ENCODE measurements at regions not wholly inside any gene's neighbourhood (a gene's known extent, or its start where the extent isn't known, plus 50 kb on each side); places are given as distances from the start of the nearest gene placed in this dataset.

- Histone ChIP-seq H3K9ac (ENCODE audit: insufficient read length, low read depth) (no peak overlapping the region), H3K4me3 (ENCODE audit: insufficient read length, low read depth) (no peak overlapping the region), H3K4me1 (ENCODE audit: insufficient read depth, insufficient read length) (no peaks in the 10 kb centered on the region), H3K27me3 (ENCODE audit: insufficient read depth, insufficient read length) (no peaks in the 10 kb centered on the region), H3K9me3 (ENCODE audit: insufficient read depth, low read length) (no peaks in the 10 kb centered on the region), H3K36me3 (ENCODE audit: insufficient read depth, insufficient read length, low read length) (no peaks in the 10 kb centered on the region)
- TF ChIP-seq SUZ12 (IDR thresholded peaks at IDR 0.05; ENCODE audit: extremely low read depth, insufficient read depth, insufficient read length) (no peak), ZNF274 (IDR thresholded peaks at IDR 0.05; ENCODE audit: low read depth, low read length) (no peak), YY1 (IDR thresholded peaks at IDR 0.05; ENCODE audit: insufficient read depth, insufficient read length) (no peak)
- DNase-seq (ENCODE audit: low read depth, low spot score), result peak; percentile 35
Measured at GRCh38 chr11:82315093-82315492, 418.6 kb downstream of the FAM181B start.

GRCh38 chr11:82308979-82309378, 424.7 kb downstream of the FAM181B start:
- Histone ChIP-seq H3K27me3 (ENCODE audit: insufficient read depth, insufficient read length) (no peaks in the 10 kb centered on the region), H3K4me1 (ENCODE audit: insufficient read depth, insufficient read length) (no peaks in the 10 kb centered on the region), H3K9me3 (ENCODE audit: insufficient read depth, low read length) (no peaks in the 10 kb centered on the region), H3K36me3 (ENCODE audit: insufficient read depth, insufficient read length, low read length) (no peaks in the 10 kb centered on the region), H3K9ac (ENCODE audit: insufficient read length, low read depth) (no peak overlapping the region), H3K4me3 (ENCODE audit: insufficient read length, low read depth) (no peak overlapping the region)
- no peak for DNase-seq (ENCODE audit: low read depth, low spot score)
- TF ChIP-seq ZNF274 (IDR thresholded peaks at IDR 0.05; ENCODE audit: low read depth, low read length), result no peak
- TF ChIP-seq YY1 (IDR thresholded peaks at IDR 0.05; ENCODE audit: insufficient read depth, insufficient read length), result no peak
- no peak for TF ChIP-seq SUZ12 (IDR thresholded peaks at IDR 0.05; ENCODE audit: extremely low read depth, insufficient read depth, insufficient read length)

- no peaks in the 10 kb centered on the region for H3K9me3 ChIP-seq (ENCODE audit: insufficient read depth, low read length)
- H3K36me3 ChIP-seq (ENCODE audit: insufficient read depth, insufficient read length, low read length), result no peaks in the 10 kb centered on the region
- H3K9ac ChIP-seq (ENCODE audit: insufficient read length, low read depth), result no peak overlapping the region
- H3K4me1 ChIP-seq (ENCODE audit: insufficient read depth, insufficient read length), result no peaks in the 10 kb centered on the region
- no peak for DNase-seq (ENCODE audit: low read depth, low spot score)
- H3K27me3 ChIP-seq (ENCODE audit: insufficient read depth, insufficient read length), result no peaks in the 10 kb centered on the region
- TF ChIP-seq YY1 (IDR thresholded peaks at IDR 0.05; ENCODE audit: insufficient read depth, insufficient read length), result no peak
- no peak for TF ChIP-seq ZNF274 (IDR thresholded peaks at IDR 0.05; ENCODE audit: low read depth, low read length)
- TF ChIP-seq SUZ12 (IDR thresholded peaks at IDR 0.05; ENCODE audit: extremely low read depth, insufficient read depth, insufficient read length), result no peak
- H3K4me3 ChIP-seq (ENCODE audit: insufficient read length, low read depth), result no peak overlapping the region
Measured at GRCh38 chr11:82305123-82305522, 428.5 kb downstream of the FAM181B start.

- Histone ChIP-seq H3K9ac (ENCODE audit: insufficient read length, low read depth) (no peak overlapping the region), H3K27me3 (ENCODE audit: insufficient read depth, insufficient read length) (no peaks in the 10 kb centered on the region), H3K4me1 (ENCODE audit: insufficient read depth, insufficient read length) (no peaks in the 10 kb centered on the region), H3K4me3 (ENCODE audit: insufficient read length, low read depth) (no peak overlapping the region), H3K36me3 (ENCODE audit: insufficient read depth, insufficient read length, low read length) (no peaks in the 10 kb centered on the region), H3K9me3 (ENCODE audit: insufficient read depth, low read length) (no peaks in the 10 kb centered on the region)
- DNase-seq (ENCODE audit: low read depth, low spot score), result no peak
- no peak for TF ChIP-seq YY1 (IDR thresholded peaks at IDR 0.05; ENCODE audit: insufficient read depth, insufficient read length)
- no peak for TF ChIP-seq ZNF274 (IDR thresholded peaks at IDR 0.05; ENCODE audit: low read depth, low read length)
- TF ChIP-seq SUZ12 (IDR thresholded peaks at IDR 0.05; ENCODE audit: extremely low read depth, insufficient read depth, insufficient read length), result no peak
Measured at GRCh38 chr11:82303671-82304070, 430.0 kb downstream of the FAM181B start.

GRCh38 chr11:82288471-82288870, 445.2 kb downstream of the FAM181B start:
- Histone ChIP-seq H3K36me3 (ENCODE audit: insufficient read depth, insufficient read length, low read length) (no peaks in the 10 kb centered on the region), H3K4me3 (ENCODE audit: insufficient read length, low read depth) (no peak overlapping the region), H3K27me3 (ENCODE audit: insufficient read depth, insufficient read length) (no peaks in the 10 kb centered on the region), H3K9ac (ENCODE audit: insufficient read length, low read depth) (no peak overlapping the region), H3K4me1 (ENCODE audit: insufficient read depth, insufficient read length) (no peaks in the 10 kb centered on the region), H3K9me3 (ENCODE audit: insufficient read depth, low read length) (no peaks in the 10 kb centered on the region)
- no peak for TF ChIP-seq SUZ12 (IDR thresholded peaks at IDR 0.05; ENCODE audit: extremely low read depth, insufficient read depth, insufficient read length)
- no peak for TF ChIP-seq YY1 (IDR thresholded peaks at IDR 0.05; ENCODE audit: insufficient read depth, insufficient read length)
- TF ChIP-seq ZNF274 (IDR thresholded peaks at IDR 0.05; ENCODE audit: low read depth, low read length), result no peak
- no peak for DNase-seq (ENCODE audit: low read depth, low spot score)

- Histone ChIP-seq H3K27me3 (ENCODE audit: insufficient read depth, insufficient read length) (no peaks in the 10 kb centered on the region), H3K9ac (ENCODE audit: insufficient read length, low read depth) (no peak overlapping the region), H3K9me3 (ENCODE audit: insufficient read depth, low read length) (no peaks in the 10 kb centered on the region), H3K36me3 (ENCODE audit: insufficient read depth, insufficient read length, low read length) (no peaks in the 10 kb centered on the region), H3K4me3 (ENCODE audit: insufficient read length, low read depth) (no peak overlapping the region), H3K4me1 (ENCODE audit: insufficient read depth, insufficient read length) (no peaks in the 10 kb centered on the region)
- DNase-seq (ENCODE audit: low read depth, low spot score), result peak; percentile 23
- TF ChIP-seq YY1 (IDR thresholded peaks at IDR 0.05; ENCODE audit: insufficient read depth, insufficient read length), result no peak
- TF ChIP-seq SUZ12 (IDR thresholded peaks at IDR 0.05; ENCODE audit: extremely low read depth, insufficient read depth, insufficient read length), result no peak
- TF ChIP-seq ZNF274 (IDR thresholded peaks at IDR 0.05; ENCODE audit: low read depth, low read length), result no peak
Measured at GRCh38 chr11:82270870-82271269, 462.8 kb downstream of the FAM181B start.

- Histone ChIP-seq H3K27me3 (ENCODE audit: insufficient read depth, insufficient read length) (no peaks in the 10 kb centered on the region), H3K36me3 (ENCODE audit: insufficient read depth, insufficient read length, low read length) (no peaks in the 10 kb centered on the region), H3K9me3 (ENCODE audit: insufficient read depth, low read length) (no peaks in the 10 kb centered on the region), H3K4me3 (ENCODE audit: insufficient read length, low read depth) (no peak overlapping the region), H3K9ac (ENCODE audit: insufficient read length, low read depth) (no peak overlapping the region), H3K4me1 (ENCODE audit: insufficient read depth, insufficient read length) (no peaks in the 10 kb centered on the region)
- no peak for DNase-seq (ENCODE audit: low read depth, low spot score)
- TF ChIP-seq SUZ12 (IDR thresholded peaks at IDR 0.05; ENCODE audit: extremely low read depth, insufficient read depth, insufficient read length) (no peak), YY1 (IDR thresholded peaks at IDR 0.05; ENCODE audit: insufficient read depth, insufficient read length) (no peak), ZNF274 (IDR thresholded peaks at IDR 0.05; ENCODE audit: low read depth, low read length) (no peak)
Measured at GRCh38 chr11:82268627-82269026, 465.0 kb downstream of the FAM181B start.
